Activated B cell treated with CpG ODN at 0.5 μM for 24 hours (primary cell): ENCODE measurements at regions not wholly inside any gene's neighbourhood (a gene's known extent, or its start where the extent isn't known, plus 50 kb on each side); places are given as distances from the start of the nearest gene placed in this dataset.
"Not testable (repeated sequence)": the region's sequence is repeated elsewhere in the genome, so short reads cannot be mapped to it uniquely, and the experiment has no call there.

Source experiments
- ATAC-seq: fragments of 200-7000 bp; cut with Tn5 transposase; one replicate; pipeline ENCODE4 v1.10.0; 2021; ENCODE audit warnings: low read depth, mild to moderate bottlenecking, moderate library complexity
- CTCF ChIA-PET: fragments of 350-600 bp; sonication (Branson Sonifier 250); formaldehyde crosslinking; loops from one replicate; lab custom pipeline; 2021; ENCODE audit warnings: antibody characterized with exemption; lab: Charles Lee
- POLR2A ChIA-PET: fragments of 350-600 bp; sonication (Branson Sonifier 250); formaldehyde crosslinking; loops from one replicate; lab custom pipeline; 2021; ENCODE audit warnings: antibody characterized with exemption; lab: Charles Lee
- DNase-seq: peaks from one replicate; pipeline ENCODE4 v3.0.0; 2022
- H3K27ac Mint-ChIP-seq: one replicate; pipeline ENCODE4 v1.8.0; 2020; ENCODE audit warnings: mixed read lengths
- H3K27me3 Mint-ChIP-seq: one replicate; pipeline ENCODE4 v1.8.0; 2021; ENCODE audit warnings: mixed read lengths
- H3K36me3 Mint-ChIP-seq: one replicate; pipeline ENCODE4 v1.8.0; 2021; ENCODE audit warnings: low read depth, mixed read lengths
- H3K4me1 Mint-ChIP-seq: one replicate; pipeline ENCODE4 v1.8.0; 2021; ENCODE audit warnings: mixed read lengths
- H3K4me3 Mint-ChIP-seq: one replicate; pipeline ENCODE4 v1.8.0; 2020; ENCODE audit warnings: mild to moderate bottlenecking, mixed read lengths
- H3K9me3 Mint-ChIP-seq: one replicate; pipeline ENCODE4 v1.8.0; 2020; ENCODE audit warnings: mixed read lengths
- CTCF ChIP-seq: fragments of 200-600 bp; IDR thresholded peaks from one replicate; pipeline ENCODE4 v1.8.0; 2022; ENCODE audit warnings: antibody characterized with exemption, mild to moderate bottlenecking
- intact Hi-C: fragments of 100-400 bp; cut with micrococcal nuclease; formaldehyde crosslinking; loops from one replicate; pipeline ENCODE4 v1.15.1; 2024

DNA sequence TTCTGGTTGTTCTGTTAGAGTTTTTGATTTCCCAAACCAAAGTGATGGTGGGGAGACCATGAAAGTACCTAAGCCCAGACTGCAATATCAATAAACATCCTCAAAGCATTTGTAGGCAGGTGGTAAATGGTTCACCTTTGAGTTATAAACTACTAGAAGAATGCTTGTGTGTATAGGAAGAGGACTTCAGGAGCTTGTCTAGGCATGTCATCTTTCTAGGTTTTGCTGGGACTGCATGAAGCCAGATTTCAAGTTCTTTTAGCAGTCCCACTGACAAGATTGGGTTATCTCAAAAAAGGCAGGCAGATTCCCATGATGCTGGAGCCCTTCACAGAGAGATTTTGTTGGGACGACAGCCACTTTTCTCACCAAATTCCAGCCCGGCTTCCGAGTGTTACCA, 135.3 kb downstream of the KCNE4 start:
- Mint-ChIP-seq H3K27me3 (peaks cover 1% of the 10 kb centered on the region), H3K27ac (no peak overlapping the region), H3K9me3 (no peaks in the 10 kb centered on the region), H3K4me1 (no peaks in the 10 kb centered on the region), H3K4me3 (no peak overlapping the region), H3K36me3 (no peaks in the 10 kb centered on the region)
- ChIA-PET POLR2A (no interaction called here), CTCF (no interaction called here)
- DNase-seq (no peak), ATAC-seq (no peak)
- intact Hi-C loops: no loop called here
- no peak for TF ChIP-seq CTCF

GRCh38 chr2:223190561-223191206, 138.7 kb downstream of the KCNE4 start:
- CTCF ChIA-PET, H3K4me3 Mint-ChIP-seq, intact Hi-C loops, H3K36me3 Mint-ChIP-seq, H3K4me1 Mint-ChIP-seq, H3K27me3 Mint-ChIP-seq, DNase-seq, H3K9me3 Mint-ChIP-seq, POLR2A ChIA-PET, ATAC-seq, H3K27ac Mint-ChIP-seq: not testable (repeated sequence)

DNA sequence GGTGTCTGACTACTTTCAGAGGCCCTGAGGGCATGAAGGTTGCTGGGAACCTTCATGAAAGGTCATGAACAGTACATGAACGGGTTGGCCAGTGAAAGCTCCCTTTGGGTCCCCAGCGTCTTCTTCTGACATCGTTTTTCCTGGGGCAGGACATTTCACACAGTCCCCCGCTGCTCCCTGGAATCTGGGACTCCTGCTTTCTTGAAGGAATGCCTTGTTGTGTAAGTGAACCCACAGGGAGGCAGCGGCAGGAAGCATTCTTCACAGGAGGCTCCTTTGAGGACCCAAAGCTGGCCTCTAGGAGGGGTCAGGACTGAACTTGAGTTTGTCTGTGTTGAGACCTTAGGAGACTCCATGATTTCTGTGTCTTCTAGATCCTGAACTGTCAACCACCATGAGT, 144.3 kb downstream of the KCNE4 start:
- intact Hi-C loops: no loop called here
- no peak for TF ChIP-seq CTCF
- ATAC-seq (no peak), DNase-seq (no peak)
- H3K4me1 Mint-ChIP-seq: no peaks in the 10 kb centered on the region
- H3K4me3 Mint-ChIP-seq: no peak overlapping the region
- H3K27me3 Mint-ChIP-seq: peaks cover under 1% of the 10 kb centered on the region
- POLR2A ChIA-PET: no interaction called here
- no peaks in the 10 kb centered on the region for H3K36me3 Mint-ChIP-seq
- no peaks in the 10 kb centered on the region for H3K9me3 Mint-ChIP-seq
- H3K27ac Mint-ChIP-seq: no peak overlapping the region
- CTCF ChIA-PET: no interaction called here

DNA sequence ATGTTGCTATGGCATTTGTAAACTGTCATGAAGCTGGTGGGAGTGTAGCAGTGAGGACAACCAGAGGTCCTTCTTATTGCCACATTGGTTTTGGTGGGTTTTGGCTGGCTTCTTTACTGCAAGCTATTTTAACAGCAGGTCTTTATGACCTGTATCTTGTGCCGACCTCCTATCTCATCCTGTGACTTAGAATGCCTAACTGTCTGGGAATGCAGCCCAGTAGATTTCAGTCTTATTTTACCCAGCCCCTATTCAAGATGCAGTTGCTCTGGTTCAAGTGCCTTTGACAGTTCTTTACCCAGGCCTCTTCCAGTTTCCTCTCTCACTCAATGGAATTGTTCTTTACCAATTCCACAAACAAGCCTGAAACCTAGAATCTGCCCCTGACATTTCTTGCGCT, 145.1 kb downstream of the KCNE4 start:
- intact Hi-C loops: no loop called here
- no peak for DNase-seq

DNA sequence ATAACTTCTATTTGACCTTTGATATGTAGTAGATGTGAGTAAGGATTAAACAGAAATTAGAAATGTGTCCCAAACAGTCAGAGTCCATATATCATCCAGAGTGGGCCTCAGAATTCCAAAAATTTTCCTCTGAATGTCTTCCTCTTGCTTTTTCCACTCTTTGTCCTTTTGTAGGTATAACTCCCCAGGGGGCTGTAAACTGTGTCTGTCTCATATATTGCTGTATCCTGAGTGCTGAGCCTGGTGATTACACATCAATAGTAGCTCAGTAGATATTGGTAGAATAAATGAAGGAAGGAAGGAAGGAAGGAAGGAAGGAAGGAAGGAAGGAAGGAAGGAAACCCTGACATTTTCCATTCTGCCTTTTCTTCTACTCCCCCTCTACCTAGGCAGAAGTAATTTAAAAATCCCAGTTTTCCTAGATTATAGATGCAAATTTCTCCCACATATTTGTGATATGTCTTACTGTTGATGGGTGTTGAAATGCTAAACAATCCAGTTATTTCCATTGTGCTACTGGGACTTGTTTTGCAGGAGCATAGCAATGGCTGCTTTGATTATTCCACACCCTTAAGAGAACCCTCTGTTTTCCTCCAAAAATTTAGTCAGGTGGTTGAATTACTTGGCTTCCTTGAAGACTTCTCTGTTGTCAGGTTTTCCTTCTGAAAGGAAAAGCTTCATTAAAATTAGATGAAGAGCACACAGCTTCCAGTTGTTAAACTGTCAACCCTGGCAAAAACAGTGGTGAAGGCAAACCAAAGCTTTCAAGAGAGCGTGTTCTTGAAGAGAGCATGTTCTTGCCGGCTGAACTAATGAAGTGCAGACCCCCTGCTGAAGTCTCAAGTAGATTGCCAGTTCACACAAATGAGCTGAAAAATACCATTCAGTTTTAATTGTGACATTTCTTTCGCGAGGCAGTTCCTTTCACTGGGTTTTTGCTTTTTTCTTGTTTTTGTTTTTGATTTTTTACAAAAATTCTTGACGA, 147.8 kb downstream of the KCNE4 start:
- no peak overlapping the region for H3K27ac Mint-ChIP-seq
- DNase-seq (no peak), ATAC-seq (no peak)
- no peaks in the 10 kb centered on the region for H3K4me1 Mint-ChIP-seq
- no peaks in the 10 kb centered on the region for H3K36me3 Mint-ChIP-seq
- no peak overlapping the region for H3K4me3 Mint-ChIP-seq
- H3K9me3 Mint-ChIP-seq: no peaks in the 10 kb centered on the region
- no peak for TF ChIP-seq CTCF
- POLR2A ChIA-PET: no interaction called here
- CTCF ChIA-PET: no interaction called here
- no peaks in the 10 kb centered on the region for H3K27me3 Mint-ChIP-seq
- intact Hi-C loops: no loop called here

More for the DNA sequence above, 145.1 kb downstream of the KCNE4 start:
- ChIA-PET CTCF (no interaction called here), POLR2A (no interaction called here)
- Mint-ChIP-seq H3K9me3 (no peaks in the 10 kb centered on the region), H3K36me3 (no peaks in the 10 kb centered on the region), H3K4me1 (no peaks in the 10 kb centered on the region), H3K27me3 (no peaks in the 10 kb centered on the region), H3K27ac (no peak overlapping the region), H3K4me3 (no peak overlapping the region)
- no peak for TF ChIP-seq CTCF
- ATAC-seq: no peak
